Skeletal muscle cell (primary cell): ENCODE measurements at regions not wholly inside any gene's neighbourhood (a gene's known extent, or its start where the extent isn't known, plus 50 kb on each side); places are given as distances from the start of the nearest gene placed in this dataset.

ENCODE experiments used
- DNase-seq: peaks from one replicate; pipeline ENCODE4 v3.0.0-alpha.2; 2010; ENCODE audit warnings: low read depth
- H3K4me3 ChIP-seq: 2 replicates; pipeline ENCODE4 v1.5.1; 2011; ENCODE audit warnings: low read depth, mild to moderate bottlenecking, control low read depth, low read length, moderate library complexity

GRCh38 chr16:9362050-9362449, 270.6 kb downstream of the HAPSTR1 start:
- H3K4me3 ChIP-seq = no peak overlapping the region
- no peak for DNase-seq

GRCh38 chr16:9362604-9363003, 271.2 kb downstream of the HAPSTR1 start:
- DNase-seq = no peak
- no peak overlapping the region for H3K4me3 ChIP-seq

GRCh38 chr16:9363520-9363919, 272.1 kb downstream of the HAPSTR1 start:
- DNase-seq = no peak
- H3K4me3 ChIP-seq = no peak overlapping the region

GRCh38 chr16:9364721-9365369, 273.4 kb downstream of the HAPSTR1 start:
- H3K4me3 ChIP-seq = no peak overlapping the region
- DNase-seq = no peak

GRCh38 chr16:9365370-9365728, 273.9 kb downstream of the HAPSTR1 start:
- no peak for DNase-seq
- no peak overlapping the region for H3K4me3 ChIP-seq

GRCh38 chr16:9366048-9366969, 274.9 kb downstream of the HAPSTR1 start:
- no peak overlapping the region for H3K4me3 ChIP-seq

GRCh38 chr16:9370061-9370491, 278.6 kb downstream of the HAPSTR1 start:
- DNase-seq = no peak
- no peak overlapping the region for H3K4me3 ChIP-seq

More at GRCh38 chr16:9366048-9366969, 274.9 kb downstream of the HAPSTR1 start:
- no peak for DNase-seq

GRCh38 chr16:9371713-9372448, 280.4 kb downstream of the HAPSTR1 start:
- DNase-seq = no peak
- H3K4me3 ChIP-seq = no peak overlapping the region

- no peak overlapping the region for H3K4me3 ChIP-seq
- DNase-seq = no peak
Observed at GRCh38 chr16:9372934-9373890, 281.8 kb downstream of the HAPSTR1 start.

GRCh38 chr16:9374061-9374460, 282.6 kb downstream of the HAPSTR1 start:
- DNase-seq = no peak
- H3K4me3 ChIP-seq = no peak overlapping the region

- H3K4me3 ChIP-seq = no peak overlapping the region
- DNase-seq = no peak
Observed at GRCh38 chr16:9378876-9379275, 287.4 kb downstream of the HAPSTR1 start.

- DNase-seq = no peak
- H3K4me3 ChIP-seq = no peak overlapping the region
Observed at GRCh38 chr16:9380221-9380620, 288.8 kb downstream of the HAPSTR1 start.

GRCh38 chr16:9381399-9381798, 290.0 kb downstream of the HAPSTR1 start:
- H3K4me3 ChIP-seq = no peak overlapping the region
- DNase-seq = no peak

GRCh38 chr16:9381905-9382304, 290.5 kb downstream of the HAPSTR1 start:
- no peak for DNase-seq
- H3K4me3 ChIP-seq = no peak overlapping the region

GRCh38 chr16:9383281-9383680, 291.8 kb downstream of the HAPSTR1 start:
- no peak overlapping the region for H3K4me3 ChIP-seq
- DNase-seq = no peak

- no peak for DNase-seq
Observed at GRCh38 chr16:9384141-9384540, 292.7 kb downstream of the HAPSTR1 start.

GRCh38 chr16:9389543-9390207, 298.2 kb downstream of the HAPSTR1 start:
- no peak overlapping the region for H3K4me3 ChIP-seq

More at GRCh38 chr16:9384141-9384540, 292.7 kb downstream of the HAPSTR1 start:
- H3K4me3 ChIP-seq = no peak overlapping the region

GRCh38 chr16:9392956-9393355, 301.5 kb downstream of the HAPSTR1 start:
- no peak for DNase-seq
- no peak overlapping the region for H3K4me3 ChIP-seq

More at GRCh38 chr16:9389543-9390207, 298.2 kb downstream of the HAPSTR1 start:
- no peak for DNase-seq
